Omental fat pad (tissue), 3 donors: ENCODE measurements at regions not wholly inside any gene's neighbourhood (a gene's known extent, or its start where the extent isn't known, plus 50 kb on each side); places are given as distances from the start of the nearest gene placed in this dataset.
"Not testable (repeated sequence)": the region's sequence is repeated elsewhere in the genome, so short reads cannot be mapped to it uniquely, and the experiment has no call there.

Experiments
- ATAC-seq: fragments of 150-250 bp; one replicate; pipeline ENCODE4 v1.9.1; 2016; ENCODE audit warnings: mild to moderate bottlenecking, moderate library complexity; ENCODE audit not compliant: low FRiP score
- DNase-seq: peaks from one replicate; pipeline ENCODE4 v3.0.0-alpha.2; 2019; ENCODE audit warnings: low spot score
- TF ChIP-seq, protein P1 (sequence below), 3 donors: fragments of 450-650 bp; IDR thresholded peaks; one replicate each; pipeline ENCODE4 v1.5.1; 2016 to 2017; ENCODE audit warnings: antibody characterized with exemption in 3 of 3, mild to moderate bottlenecking in 3 of 3, moderate library complexity in 2 of 3

- DNase-seq (no peak), ATAC-seq (no peak)
- TF ChIP-seq, protein P1, sequence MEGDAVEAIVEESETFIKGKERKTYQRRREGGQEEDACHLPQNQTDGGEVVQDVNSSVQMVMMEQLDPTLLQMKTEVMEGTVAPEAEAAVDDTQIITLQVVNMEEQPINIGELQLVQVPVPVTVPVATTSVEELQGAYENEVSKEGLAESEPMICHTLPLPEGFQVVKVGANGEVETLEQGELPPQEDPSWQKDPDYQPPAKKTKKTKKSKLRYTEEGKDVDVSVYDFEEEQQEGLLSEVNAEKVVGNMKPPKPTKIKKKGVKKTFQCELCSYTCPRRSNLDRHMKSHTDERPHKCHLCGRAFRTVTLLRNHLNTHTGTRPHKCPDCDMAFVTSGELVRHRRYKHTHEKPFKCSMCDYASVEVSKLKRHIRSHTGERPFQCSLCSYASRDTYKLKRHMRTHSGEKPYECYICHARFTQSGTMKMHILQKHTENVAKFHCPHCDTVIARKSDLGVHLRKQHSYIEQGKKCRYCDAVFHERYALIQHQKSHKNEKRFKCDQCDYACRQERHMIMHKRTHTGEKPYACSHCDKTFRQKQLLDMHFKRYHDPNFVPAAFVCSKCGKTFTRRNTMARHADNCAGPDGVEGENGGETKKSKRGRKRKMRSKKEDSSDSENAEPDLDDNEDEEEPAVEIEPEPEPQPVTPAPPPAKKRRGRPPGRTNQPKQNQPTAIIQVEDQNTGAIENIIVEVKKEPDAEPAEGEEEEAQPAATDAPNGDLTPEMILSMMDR (IDR thresholded peaks at IDR 0.05), result no peak
These were observed 274.5 kb downstream of the SRGAP2C start for GRCh38 chr1:121459235-121459634.

GRCh38 chr1:121469395-121469794 lies 284.6 kb downstream of the SRGAP2C start:
- not testable (repeated sequence) for DNase-seq, ATAC-seq

DNA sequence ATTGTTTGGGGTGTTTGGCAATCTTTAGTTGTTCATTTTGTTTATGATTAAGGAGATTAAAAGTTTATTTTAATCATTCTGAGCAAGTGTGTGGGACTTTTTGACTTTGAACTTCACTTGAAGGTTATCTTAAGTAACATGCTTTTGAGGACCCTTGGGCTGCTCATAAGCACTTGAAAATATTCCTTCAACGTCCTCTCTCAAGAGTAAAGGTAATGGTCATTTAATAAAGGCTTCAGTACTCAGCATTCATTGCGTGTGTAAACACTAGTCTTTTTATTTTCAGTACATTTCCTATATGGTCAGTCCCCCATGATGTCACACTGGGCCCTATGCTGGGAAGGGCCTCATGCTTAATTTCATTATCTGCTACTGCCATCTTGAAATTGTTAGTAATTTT lies 285.6 kb downstream of the SRGAP2C start:
- not testable (repeated sequence) for ATAC-seq

GRCh38 chr1:121471523-121471922 lies 286.7 kb downstream of the SRGAP2C start:
- TF ChIP-seq, protein P1 (IDR thresholded peaks at IDR 0.05), result no peak
- no peak for DNase-seq
- no peak for ATAC-seq

More for the DNA sequence above, 285.6 kb downstream of the SRGAP2C start:
- DNase-seq, result not testable (repeated sequence)

GRCh38 chr1:121472017-121472416 lies 287.2 kb downstream of the SRGAP2C start:
- DNase-seq (no peak), ATAC-seq (no peak)
- TF ChIP-seq, protein P1 (IDR thresholded peaks at IDR 0.05), result no peak

DNA sequence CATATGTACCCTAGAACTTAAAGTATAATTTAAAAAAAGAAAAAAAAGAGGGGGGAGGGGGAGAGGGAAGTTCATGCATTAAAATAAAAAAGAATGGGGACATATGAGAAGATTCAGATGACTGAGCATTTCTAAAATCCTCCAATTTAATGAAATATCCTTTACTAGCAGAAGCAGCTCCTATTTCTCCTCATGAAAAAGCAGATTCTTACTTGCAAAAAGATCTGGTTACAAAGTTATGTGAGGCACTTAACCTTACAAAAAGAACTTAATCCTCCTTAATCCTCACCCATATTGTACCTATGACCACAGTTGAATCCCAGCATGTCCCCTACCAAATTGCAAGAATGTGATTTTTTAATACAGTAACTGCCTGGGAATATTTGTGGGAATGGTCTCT lies 298.5 kb downstream of the SRGAP2C start:
- TF ChIP-seq, protein P1 (IDR thresholded peaks at IDR 0.05), result no peak
- no peak for ATAC-seq
- DNase-seq, result no peak

DNA sequence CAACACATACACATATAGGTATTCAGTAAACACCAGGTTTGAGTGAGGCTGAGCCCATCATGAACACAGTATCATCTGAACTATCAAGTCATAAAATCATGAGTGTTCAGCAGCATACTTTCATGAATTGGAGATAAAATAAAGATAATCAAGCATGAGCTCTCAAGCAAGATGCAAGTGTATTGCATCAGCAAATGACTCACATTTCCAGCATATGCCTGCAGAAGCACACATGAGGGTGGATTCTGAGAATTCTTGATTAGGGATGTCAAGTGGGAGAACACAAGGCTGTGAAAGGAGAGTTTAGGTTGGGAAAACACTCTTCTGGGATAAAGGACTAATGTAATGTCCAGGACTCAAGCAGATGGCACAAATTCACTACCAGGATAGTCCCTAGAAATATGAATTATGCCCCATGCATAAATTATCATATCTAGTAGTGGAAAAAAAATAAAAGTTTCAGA lies 299.2 kb downstream of the SRGAP2C start:
- ATAC-seq (peak; percentile 68), DNase-seq (no peak)
- TF ChIP-seq, protein P1 (IDR thresholded peaks at IDR 0.05), result no peak

GRCh38 chr1:121494796-121495195 lies 310.0 kb downstream of the SRGAP2C start:
- not testable (repeated sequence) for DNase-seq

GRCh38 chr1:121511455-121511854 lies 326.7 kb downstream of the SRGAP2C start:
- not testable (repeated sequence) for ATAC-seq

More at GRCh38 chr1:121494796-121495195, 310.0 kb downstream of the SRGAP2C start:
- not testable (repeated sequence) for ATAC-seq

GRCh38 chr1:121511876-121512275 lies 327.1 kb downstream of the SRGAP2C start:
- DNase-seq, ATAC-seq: not testable (repeated sequence)

More at GRCh38 chr1:121511455-121511854, 326.7 kb downstream of the SRGAP2C start:
- DNase-seq, result not testable (repeated sequence)
